PFSK-1 (cell line): ENCODE measurements at regions not wholly inside any gene's neighbourhood (a gene's known extent, or its start where the extent isn't known, plus 50 kb on each side); places are given as distances from the start of the nearest gene placed in this dataset.

Source experiments
- REST ChIP-seq, 2 experiments: IDR thresholded peaks; 2 replicates each; pipeline versions ENCODE4 v1.6.1 to v1.8.0; 2011 to 2012; ENCODE audit warnings: low read depth in 2 of 2, low read length in 2 of 2, control low read depth in 1 of 2, inconsistent platforms in 1 of 2, mild to moderate bottlenecking in 1 of 2, moderate library complexity in 1 of 2; ENCODE audit not compliant: insufficient read depth in 1 of 2
- SIN3A ChIP-seq: IDR thresholded peaks from 2 replicates; pipeline ENCODE4 v1.6.1; 2012; ENCODE audit warnings: mild to moderate bottlenecking, low read length, moderate library complexity, borderline replicate concordance; ENCODE audit not compliant: insufficient read depth

GRCh38 chr7:113456533-113456932, 338.2 kb upstream of the SMIM30 start:
- TF ChIP-seq SIN3A (no peak), REST (IDR thresholded peaks at IDR 0.05; ENCODE audit: insufficient read depth in 1 of 2, low read depth in 2 of 2, low read length in 2 of 2) (no peak)
